ENCODE measurements at regions not wholly inside any gene's neighbourhood (a gene's known extent, or its start where the extent isn't known, plus 50 kb on each side); places are given as distances from the start of the nearest gene placed in this dataset.
"Not testable (repeated sequence)": the region's sequence is repeated elsewhere in the genome, so short reads cannot be mapped to it uniquely, and the experiment has no call there.

- Histone ChIP-seq H3K27me3 (ENCODE audit: control insufficient read depth, insufficient read depth, low read length) (no peaks in the 10 kb centered on the region), H3K9me3 (replicated peaks; ENCODE audit: control insufficient read depth, low read depth, low read length) (no peaks in the 10 kb centered on the region), H3K27ac (ENCODE audit: low read length) (no peak overlapping the region), H3K4me3 (ENCODE audit: low read length) (no peak overlapping the region), H3K4me1 (ENCODE audit: control insufficient read depth, insufficient read depth, low read length) (peaks cover 5% of the 10 kb centered on the region), H3K36me3 (ENCODE audit: control insufficient read depth, insufficient read depth, low read length) (no peaks in the 10 kb centered on the region)
- no peak for DNase-seq
- WGBS (ENCODE audit: insufficient coverage) = 84% methylated on average over 3 of the region's 3 CpGs
Observed at GRCh38 chr6:163874784-163875183, 460.3 kb downstream of the QKI start.

- Histone ChIP-seq H3K9me3 (replicated peaks; ENCODE audit: control insufficient read depth, low read depth, low read length) (no peaks in the 10 kb centered on the region), H3K36me3 (ENCODE audit: control insufficient read depth, insufficient read depth, low read length) (no peaks in the 10 kb centered on the region), H3K27me3 (ENCODE audit: control insufficient read depth, insufficient read depth, low read length) (no peaks in the 10 kb centered on the region), H3K4me3 (ENCODE audit: low read length) (no peak overlapping the region), H3K4me1 (ENCODE audit: control insufficient read depth, insufficient read depth, low read length) (no peaks in the 10 kb centered on the region), H3K27ac (ENCODE audit: low read length) (no peak overlapping the region)
- 0% methylated on average over 3 of the region's 6 CpGs for WGBS (ENCODE audit: insufficient coverage)
- peak; percentile 89 for DNase-seq
Observed at GRCh38 chr6:163872335-163872734, 457.8 kb downstream of the QKI start.

GRCh38 chr6:163871616-163872015 lies 457.1 kb downstream of the QKI start:
- Histone ChIP-seq H3K27ac (ENCODE audit: low read length) (no peak overlapping the region), H3K9me3 (replicated peaks; ENCODE audit: control insufficient read depth, low read depth, low read length) (no peaks in the 10 kb centered on the region), H3K36me3 (ENCODE audit: control insufficient read depth, insufficient read depth, low read length) (no peaks in the 10 kb centered on the region), H3K27me3 (ENCODE audit: control insufficient read depth, insufficient read depth, low read length) (no peaks in the 10 kb centered on the region), H3K4me1 (ENCODE audit: control insufficient read depth, insufficient read depth, low read length) (no peaks in the 10 kb centered on the region), H3K4me3 (ENCODE audit: low read length) (no peak overlapping the region)
- no CpG with 5 or more reads among the region's 1 CpG for WGBS (ENCODE audit: insufficient coverage)
- DNase-seq = no peak

GRCh38 chr6:163867518-163868292 lies 453.2 kb downstream of the QKI start:
- no peaks in the 10 kb centered on the region for H3K27me3 ChIP-seq (ENCODE audit: control insufficient read depth, insufficient read depth, low read length)
- H3K4me1 ChIP-seq (ENCODE audit: control insufficient read depth, insufficient read depth, low read length) = no peaks in the 10 kb centered on the region
- no peak overlapping the region for H3K4me3 ChIP-seq (ENCODE audit: low read length)
- no peak for DNase-seq
- H3K36me3 ChIP-seq (ENCODE audit: control insufficient read depth, insufficient read depth, low read length) = no peaks in the 10 kb centered on the region
- WGBS (ENCODE audit: insufficient coverage) = 62% methylated on average over 19 of the region's 31 CpGs
- no peaks in the 10 kb centered on the region for H3K9me3 ChIP-seq (replicated peaks; ENCODE audit: control insufficient read depth, low read depth, low read length)
- H3K27ac ChIP-seq (ENCODE audit: low read length) = no peak overlapping the region

GRCh38 chr6:163866192-163866591 lies 451.7 kb downstream of the QKI start:
- WGBS (ENCODE audit: insufficient coverage) = 50% methylated on average over 2 of the region's 9 CpGs
- peaks cover 2% of the 10 kb centered on the region for H3K27me3 ChIP-seq (ENCODE audit: control insufficient read depth, insufficient read depth, low read length)
- no peak overlapping the region for H3K4me3 ChIP-seq (ENCODE audit: low read length)
- H3K36me3 ChIP-seq (ENCODE audit: control insufficient read depth, insufficient read depth, low read length) = no peaks in the 10 kb centered on the region
- DNase-seq = no peak
- no peak overlapping the region for H3K27ac ChIP-seq (ENCODE audit: low read length)
- no peaks in the 10 kb centered on the region for H3K4me1 ChIP-seq (ENCODE audit: control insufficient read depth, insufficient read depth, low read length)
- H3K9me3 ChIP-seq (replicated peaks; ENCODE audit: control insufficient read depth, low read depth, low read length) = no peaks in the 10 kb centered on the region

GRCh38 chr6:163863565-163863964 lies 449.0 kb downstream of the QKI start:
- Histone ChIP-seq H3K27me3 (ENCODE audit: control insufficient read depth, insufficient read depth, low read length) (peaks cover 2% of the 10 kb centered on the region), H3K36me3 (ENCODE audit: control insufficient read depth, insufficient read depth, low read length) (no peaks in the 10 kb centered on the region), H3K9me3 (replicated peaks; ENCODE audit: control insufficient read depth, low read depth, low read length) (no peaks in the 10 kb centered on the region), H3K4me3 (ENCODE audit: low read length) (no peak overlapping the region), H3K27ac (ENCODE audit: low read length) (no peak overlapping the region), H3K4me1 (ENCODE audit: control insufficient read depth, insufficient read depth, low read length) (peaks cover 3% of the 10 kb centered on the region)
- WGBS (ENCODE audit: insufficient coverage) = 86% methylated on average over 6 of the region's 6 CpGs
- DNase-seq = no peak

- Histone ChIP-seq H3K4me3 (ENCODE audit: low read length) (no peak overlapping the region), H3K36me3 (ENCODE audit: control insufficient read depth, insufficient read depth, low read length) (no peaks in the 10 kb centered on the region), H3K4me1 (ENCODE audit: control insufficient read depth, insufficient read depth, low read length) (peaks cover 3% of the 10 kb centered on the region), H3K9me3 (replicated peaks; ENCODE audit: control insufficient read depth, low read depth, low read length) (no peaks in the 10 kb centered on the region), H3K27me3 (ENCODE audit: control insufficient read depth, insufficient read depth, low read length) (peaks cover 2% of the 10 kb centered on the region), H3K27ac (ENCODE audit: low read length) (no peak overlapping the region)
- WGBS (ENCODE audit: insufficient coverage) = 75% methylated on average over 4 of the region's 5 CpGs
- no peak for DNase-seq
Observed at GRCh38 chr6:163862701-163863100, 448.2 kb downstream of the QKI start.

GRCh38 chr6:163861627-163862026 lies 447.1 kb downstream of the QKI start:
- no peak for DNase-seq
- Histone ChIP-seq H3K27me3 (ENCODE audit: control insufficient read depth, insufficient read depth, low read length) (peaks cover 2% of the 10 kb centered on the region), H3K36me3 (ENCODE audit: control insufficient read depth, insufficient read depth, low read length) (no peaks in the 10 kb centered on the region), H3K4me1 (ENCODE audit: control insufficient read depth, insufficient read depth, low read length) (peaks cover 3% of the 10 kb centered on the region), H3K9me3 (replicated peaks; ENCODE audit: control insufficient read depth, low read depth, low read length) (no peaks in the 10 kb centered on the region), H3K27ac (ENCODE audit: low read length) (no peak overlapping the region), H3K4me3 (ENCODE audit: low read length) (no peak overlapping the region)
- 89% methylated on average over 7 of the region's 8 CpGs for WGBS (ENCODE audit: insufficient coverage)

GRCh38 chr6:163860287-163861081 lies 446.0 kb downstream of the QKI start:
- peaks cover 3% of the 10 kb centered on the region for H3K4me1 ChIP-seq (ENCODE audit: control insufficient read depth, insufficient read depth, low read length)
- peak; percentile 37 for DNase-seq
- 22% methylated on average over 9 of the region's 12 CpGs for WGBS (ENCODE audit: insufficient coverage)
- H3K27ac ChIP-seq (ENCODE audit: low read length) = no peak overlapping the region
- H3K9me3 ChIP-seq (replicated peaks; ENCODE audit: control insufficient read depth, low read depth, low read length) = no peaks in the 10 kb centered on the region
- H3K36me3 ChIP-seq (ENCODE audit: control insufficient read depth, insufficient read depth, low read length) = no peaks in the 10 kb centered on the region
- peaks cover 2% of the 10 kb centered on the region for H3K27me3 ChIP-seq (ENCODE audit: control insufficient read depth, insufficient read depth, low read length)
- H3K4me3 ChIP-seq (ENCODE audit: low read length) = no peak overlapping the region

- not testable (repeated sequence) for H3K4me3 ChIP-seq (ENCODE audit: low read length); H3K27ac ChIP-seq (ENCODE audit: low read length); H3K36me3 ChIP-seq (ENCODE audit: control insufficient read depth, insufficient read depth, low read length); H3K9me3 ChIP-seq (replicated peaks; ENCODE audit: control insufficient read depth, low read depth, low read length); DNase-seq; H3K27me3 ChIP-seq (ENCODE audit: control insufficient read depth, insufficient read depth, low read length); H3K4me1 ChIP-seq (ENCODE audit: control insufficient read depth, insufficient read depth, low read length)
- WGBS (ENCODE audit: insufficient coverage) = 93% methylated on average over 2 of the region's 5 CpGs
Observed at GRCh38 chr6:163858870-163859269, 444.4 kb downstream of the QKI start.

All from muscle of leg (tissue), 3 donors.